PFSK-1 (cell line): ENCODE measurements at regions not wholly inside any gene's neighbourhood (a gene's known extent, or its start where the extent isn't known, plus 50 kb on each side); places are given as distances from the start of the nearest gene placed in this dataset.

Experiments used
- POLR2AphosphoS5 ChIP-seq: IDR thresholded peaks from 2 replicates; pipeline ENCODE4 v1.6.1; 2012; ENCODE audit warnings: low read depth, mild to moderate bottlenecking, control low read depth, low read length, moderate library complexity
- SIN3A ChIP-seq: IDR thresholded peaks from 2 replicates; pipeline ENCODE4 v1.6.1; 2012; ENCODE audit warnings: mild to moderate bottlenecking, low read length, moderate library complexity, borderline replicate concordance; ENCODE audit not compliant: insufficient read depth
- TAF1 ChIP-seq: IDR thresholded peaks from 2 replicates; pipeline ENCODE4 v1.6.1; 2012; ENCODE audit warnings: low read length, control low read depth, borderline replicate concordance; ENCODE audit not compliant: insufficient read depth
- TF ChIP-seq, protein P1 (sequence below), 2 experiments: IDR thresholded peaks; 2 replicates each; pipeline versions ENCODE4 v1.6.1 to v1.8.0; 2011 to 2012; ENCODE audit warnings: low read depth in 2 of 2, low read length in 2 of 2, control low read depth in 1 of 2, inconsistent platforms in 1 of 2, mild to moderate bottlenecking in 1 of 2, moderate library complexity in 1 of 2; ENCODE audit not compliant: insufficient read depth in 1 of 2

- TF ChIP-seq POLR2AphosphoS5: no peak
- TF ChIP-seq, protein P1, sequence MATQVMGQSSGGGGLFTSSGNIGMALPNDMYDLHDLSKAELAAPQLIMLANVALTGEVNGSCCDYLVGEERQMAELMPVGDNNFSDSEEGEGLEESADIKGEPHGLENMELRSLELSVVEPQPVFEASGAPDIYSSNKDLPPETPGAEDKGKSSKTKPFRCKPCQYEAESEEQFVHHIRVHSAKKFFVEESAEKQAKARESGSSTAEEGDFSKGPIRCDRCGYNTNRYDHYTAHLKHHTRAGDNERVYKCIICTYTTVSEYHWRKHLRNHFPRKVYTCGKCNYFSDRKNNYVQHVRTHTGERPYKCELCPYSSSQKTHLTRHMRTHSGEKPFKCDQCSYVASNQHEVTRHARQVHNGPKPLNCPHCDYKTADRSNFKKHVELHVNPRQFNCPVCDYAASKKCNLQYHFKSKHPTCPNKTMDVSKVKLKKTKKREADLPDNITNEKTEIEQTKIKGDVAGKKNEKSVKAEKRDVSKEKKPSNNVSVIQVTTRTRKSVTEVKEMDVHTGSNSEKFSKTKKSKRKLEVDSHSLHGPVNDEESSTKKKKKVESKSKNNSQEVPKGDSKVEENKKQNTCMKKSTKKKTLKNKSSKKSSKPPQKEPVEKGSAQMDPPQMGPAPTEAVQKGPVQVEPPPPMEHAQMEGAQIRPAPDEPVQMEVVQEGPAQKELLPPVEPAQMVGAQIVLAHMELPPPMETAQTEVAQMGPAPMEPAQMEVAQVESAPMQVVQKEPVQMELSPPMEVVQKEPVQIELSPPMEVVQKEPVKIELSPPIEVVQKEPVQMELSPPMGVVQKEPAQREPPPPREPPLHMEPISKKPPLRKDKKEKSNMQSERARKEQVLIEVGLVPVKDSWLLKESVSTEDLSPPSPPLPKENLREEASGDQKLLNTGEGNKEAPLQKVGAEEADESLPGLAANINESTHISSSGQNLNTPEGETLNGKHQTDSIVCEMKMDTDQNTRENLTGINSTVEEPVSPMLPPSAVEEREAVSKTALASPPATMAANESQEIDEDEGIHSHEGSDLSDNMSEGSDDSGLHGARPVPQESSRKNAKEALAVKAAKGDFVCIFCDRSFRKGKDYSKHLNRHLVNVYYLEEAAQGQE (IDR thresholded peaks at IDR 0.05; ENCODE audit: insufficient read depth in 1 of 2, low read depth in 2 of 2, low read length in 2 of 2): no peak
- no peak for TF ChIP-seq SIN3A
- no peak for TF ChIP-seq TAF1
These were observed 305.1 kb upstream of the LYZL1 start for GRCh38 chr10:28983799-28984198.
